ENCODE measurements at regions not wholly inside any gene's neighbourhood (a gene's known extent, or its start where the extent isn't known, plus 50 kb on each side); places are given as distances from the start of the nearest gene placed in this dataset.

- H3K27ac ChIP-seq (replicated peaks): no peak overlapping the region
- DNase-seq (ENCODE audit: low read depth in 1 of 2, low spot score in 1 of 2): no peak
- H3K27me3 ChIP-seq (ENCODE audit: insufficient read depth, poor library complexity, severe bottlenecking): no peaks in the 10 kb centered on the region
- H3K4me3 ChIP-seq (replicated peaks; ENCODE audit: insufficient read depth, low read length): no peak overlapping the region
- TF ChIP-seq POLR2AphosphoS5 (IDR thresholded peaks at IDR 0.05; ENCODE audit: low read depth) (no peak), SPI1 (IDR thresholded peaks at IDR 0.05; ENCODE audit: borderline replicate concordance, low read depth) (no peak), REST (IDR thresholded peaks at IDR 0.05; ENCODE audit: insufficient replicate concordance, low read depth) (no peak), GABPA (IDR thresholded peaks at IDR 0.05; ENCODE audit: low read depth) (no peak), CTCF (IDR thresholded peaks at IDR 0.05; ENCODE audit: insufficient read depth, low read length) (no peak)
Observed at GRCh38 chr4:64935469-64936001, 526.3 kb upstream of the TECRL start.

GRCh38 chr4:64911846-64912245, 502.6 kb upstream of the TECRL start:
- TF ChIP-seq CTCF (IDR thresholded peaks at IDR 0.05; ENCODE audit: insufficient read depth, low read length): no peak
- no peak for TF ChIP-seq GABPA (IDR thresholded peaks at IDR 0.05; ENCODE audit: low read depth)
- TF ChIP-seq POLR2AphosphoS5 (IDR thresholded peaks at IDR 0.05; ENCODE audit: low read depth): no peak
- TF ChIP-seq SPI1 (IDR thresholded peaks at IDR 0.05; ENCODE audit: borderline replicate concordance, low read depth): no peak
- TF ChIP-seq REST (IDR thresholded peaks at IDR 0.05; ENCODE audit: insufficient replicate concordance, low read depth): no peak
- H3K27me3 ChIP-seq (ENCODE audit: insufficient read depth, poor library complexity, severe bottlenecking): no peaks in the 10 kb centered on the region
- DNase-seq (ENCODE audit: low read depth in 1 of 2, low spot score in 1 of 2): no peak
- no peak overlapping the region for H3K27ac ChIP-seq (replicated peaks)
- H3K4me3 ChIP-seq (replicated peaks; ENCODE audit: insufficient read depth, low read length): no peak overlapping the region

GRCh38 chr4:64903986-64904385, 494.7 kb upstream of the TECRL start:
- Histone ChIP-seq H3K27ac (replicated peaks) (no peak overlapping the region), H3K27me3 (ENCODE audit: insufficient read depth, poor library complexity, severe bottlenecking) (no peaks in the 10 kb centered on the region), H3K4me3 (replicated peaks; ENCODE audit: insufficient read depth, low read length) (no peak overlapping the region)
- TF ChIP-seq POLR2AphosphoS5 (IDR thresholded peaks at IDR 0.05; ENCODE audit: low read depth) (no peak), GABPA (IDR thresholded peaks at IDR 0.05; ENCODE audit: low read depth) (no peak), SPI1 (IDR thresholded peaks at IDR 0.05; ENCODE audit: borderline replicate concordance, low read depth) (no peak), CTCF (IDR thresholded peaks at IDR 0.05; ENCODE audit: insufficient read depth, low read length) (no peak), REST (IDR thresholded peaks at IDR 0.05; ENCODE audit: insufficient replicate concordance, low read depth) (no peak)
- no peak for DNase-seq (ENCODE audit: low read depth in 1 of 2, low spot score in 1 of 2)
